Hepatic stellate cell (primary cell): ENCODE measurements at regions not wholly inside any gene's neighbourhood (a gene's known extent, or its start where the extent isn't known, plus 50 kb on each side); places are given as distances from the start of the nearest gene placed in this dataset.

Source experiments
- DNase-seq: peaks from one replicate; pipeline ENCODE4 v3.0.0; 2011; ENCODE audit warnings: low spot score

DNA sequence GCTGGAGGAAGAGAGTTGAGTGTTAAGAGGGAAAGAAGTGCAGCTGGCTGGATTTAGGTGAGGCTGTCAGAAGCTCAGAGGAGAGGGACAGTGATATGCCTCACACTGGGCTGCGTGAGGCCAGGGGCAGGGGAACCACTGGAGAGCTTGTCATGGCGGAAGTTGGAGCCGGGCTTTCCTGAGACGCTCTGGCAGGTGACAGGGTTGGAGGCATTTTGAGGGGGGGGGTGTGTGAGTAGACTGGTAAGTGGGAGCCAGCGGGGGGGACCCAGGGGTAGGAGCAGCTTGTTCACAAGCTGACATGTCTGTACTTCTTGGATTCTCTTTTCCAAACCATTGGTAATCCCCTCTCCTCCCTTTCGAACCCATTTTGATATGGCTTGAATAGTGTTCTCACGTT, 331.5 kb upstream of the RGMA start:
- no peak for DNase-seq

DNA sequence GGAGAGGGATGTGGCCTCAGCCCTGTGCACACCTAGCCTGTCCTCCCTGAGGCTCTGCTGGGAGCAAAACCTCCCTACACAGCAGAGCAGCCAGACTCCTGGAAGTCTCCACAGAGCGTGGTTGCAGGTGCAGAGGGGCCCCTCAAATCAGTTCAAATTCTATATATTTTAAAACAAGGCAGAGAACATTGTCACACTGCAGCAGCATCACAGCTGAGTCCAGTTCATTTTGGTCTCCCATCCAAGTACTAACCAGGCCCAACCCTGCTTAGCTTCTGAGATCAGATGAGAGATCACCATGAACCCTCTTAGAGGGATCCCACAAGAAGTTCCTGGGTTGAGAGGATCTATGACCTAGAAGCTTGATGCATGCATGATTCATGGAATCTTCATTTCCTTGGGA, 331.0 kb upstream of the RGMA start:
- no peak for DNase-seq

DNA sequence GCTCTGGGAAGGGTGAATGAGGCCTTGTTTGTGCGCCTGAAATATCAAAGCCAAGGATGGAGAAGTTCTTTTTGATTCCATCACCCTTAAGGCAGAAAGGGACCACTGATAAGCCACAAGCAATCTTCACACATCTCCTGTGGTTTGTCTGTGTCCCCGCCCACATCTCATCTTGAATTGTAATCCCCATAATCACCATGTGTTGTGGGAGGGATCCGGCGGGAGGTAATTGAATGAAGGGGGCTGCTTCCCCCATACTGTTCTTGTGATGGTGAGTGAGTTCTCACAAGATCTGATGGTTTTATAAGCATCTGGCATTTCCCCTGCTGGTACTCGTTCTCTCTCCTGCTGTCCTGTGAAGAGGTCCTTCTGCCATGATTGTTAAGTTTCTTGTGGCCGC, 329.6 kb upstream of the RGMA start:
- no peak for DNase-seq

DNA sequence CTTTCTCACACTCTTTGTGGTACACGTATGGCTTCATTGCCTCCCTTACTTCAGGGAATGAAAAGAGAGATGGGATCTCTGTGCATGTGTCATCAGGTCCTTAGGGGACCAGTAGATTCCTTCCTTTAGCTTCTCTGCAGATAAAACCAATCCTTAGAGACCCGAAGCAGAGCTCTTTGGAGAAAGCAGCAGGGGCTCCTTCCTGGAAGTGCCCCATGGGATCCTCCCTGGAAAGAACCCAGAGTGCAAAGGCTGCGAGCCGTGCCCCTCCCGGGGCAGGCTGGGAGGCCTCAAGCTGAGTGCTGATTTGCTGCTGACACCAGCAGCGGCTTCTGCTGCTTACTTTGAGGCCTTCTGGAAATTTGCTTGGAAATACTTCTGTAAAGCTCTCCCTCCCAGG, 328.6 kb upstream of the RGMA start:
- DNase-seq = no peak

DNA sequence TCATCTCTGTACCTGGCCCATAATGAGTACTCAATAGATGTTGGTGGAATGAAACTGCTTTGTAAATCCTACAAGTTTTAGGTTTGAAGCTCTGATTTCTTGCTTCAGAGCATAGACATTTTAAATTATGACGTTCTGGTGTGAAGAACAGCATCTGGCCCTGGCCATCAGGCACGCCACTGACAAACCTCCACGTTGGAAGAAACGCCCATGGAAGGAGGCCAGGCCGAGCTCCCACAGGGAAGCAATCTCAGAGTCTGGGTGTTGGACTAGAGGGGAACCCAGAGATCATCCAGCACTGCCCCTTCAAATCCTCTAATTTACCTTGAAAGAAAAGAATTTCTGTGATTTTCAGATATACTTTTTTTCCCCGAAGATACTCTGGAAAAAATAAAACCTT, 328.1 kb upstream of the RGMA start:
- no peak for DNase-seq

DNA sequence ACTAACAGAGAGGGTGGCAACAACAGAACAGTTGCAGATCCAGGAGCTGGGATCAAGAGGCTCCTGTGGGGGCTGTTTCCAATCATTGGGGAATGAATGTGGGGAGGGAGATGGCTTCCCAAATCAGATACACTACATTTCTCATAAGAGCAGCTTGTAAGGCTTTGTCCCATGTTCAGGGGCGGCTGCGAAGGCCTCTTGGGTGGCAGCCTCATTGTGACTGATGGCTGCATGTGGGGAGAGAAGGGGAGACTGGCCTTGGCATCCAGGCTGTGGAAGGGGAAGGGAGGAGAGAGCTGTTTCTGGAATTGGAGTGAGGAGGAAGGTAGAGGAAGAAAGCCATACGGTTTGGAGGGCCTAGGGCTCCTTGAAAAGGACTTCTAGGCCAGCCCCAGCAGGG, 326.6 kb upstream of the RGMA start:
- no peak for DNase-seq

DNA sequence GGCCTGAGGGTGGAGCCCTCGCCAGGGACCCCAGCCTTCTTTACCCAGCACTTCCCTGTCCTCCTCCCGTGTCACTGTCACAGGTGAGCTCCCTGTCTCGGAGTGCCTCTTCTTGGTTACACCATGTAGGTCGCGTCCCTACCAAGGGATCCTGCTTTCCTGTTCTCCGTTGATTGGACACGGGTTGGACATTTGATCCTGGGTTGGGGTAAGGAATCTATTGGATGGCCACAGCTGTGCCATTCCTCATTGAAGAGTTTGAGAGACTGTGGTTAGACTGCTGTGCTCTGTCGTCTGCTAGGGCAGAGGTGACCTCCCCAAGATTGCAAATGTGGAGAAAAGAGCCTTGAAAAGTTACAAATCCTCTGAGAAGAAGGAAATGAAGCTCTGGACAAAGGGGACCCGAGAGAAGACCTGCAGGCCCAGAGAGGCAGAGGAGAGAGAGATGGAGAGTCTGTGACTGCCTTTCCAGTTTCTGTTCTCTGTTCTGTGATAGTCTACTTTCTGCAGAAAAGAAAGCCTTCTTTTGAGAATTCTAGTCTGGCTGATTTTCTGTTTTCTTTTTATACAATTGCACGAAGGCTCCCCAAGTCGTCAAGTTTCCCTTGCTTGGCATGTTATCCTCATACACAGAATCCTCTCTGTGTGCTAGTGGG, 325.7 kb upstream of the RGMA start:
- no peak for DNase-seq

DNA sequence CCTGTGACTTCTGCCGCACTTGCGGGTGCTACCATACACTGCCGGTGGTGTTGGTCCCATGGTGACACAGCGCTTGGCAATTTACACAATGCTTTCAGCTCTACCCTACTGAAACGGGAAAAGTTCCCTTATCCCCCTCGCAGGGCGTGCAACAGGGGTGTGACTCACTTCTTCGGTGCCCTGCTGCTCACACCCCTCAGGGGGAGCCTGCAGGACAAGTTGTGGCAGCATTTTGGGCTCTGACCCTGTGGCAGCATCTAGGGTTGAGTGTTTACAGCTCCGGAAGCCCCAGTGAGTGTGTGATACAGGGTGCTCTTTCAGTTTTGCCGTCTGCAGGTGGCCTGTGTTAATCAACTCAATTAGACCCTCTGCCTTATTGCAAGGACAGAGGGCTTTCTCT, 324.7 kb upstream of the RGMA start:
- no peak for DNase-seq

DNA sequence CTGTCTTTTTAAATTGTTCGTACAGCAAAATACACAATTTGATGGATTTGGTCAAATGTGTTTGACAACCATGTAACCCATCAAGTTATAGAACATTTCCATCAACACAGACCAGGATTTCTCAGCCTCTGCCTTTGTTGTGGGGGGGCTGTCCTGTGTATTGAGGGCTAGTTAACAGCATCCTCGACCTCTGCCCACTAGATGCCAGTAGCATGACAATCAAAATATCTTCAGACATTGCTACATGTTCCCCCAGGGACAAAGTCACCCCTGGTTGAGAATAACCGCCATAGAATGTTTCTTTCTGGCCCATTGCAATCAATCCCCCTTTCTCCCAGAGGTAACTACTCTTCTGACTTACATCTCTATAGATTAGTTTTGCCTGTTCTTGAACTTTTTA, 310.1 kb upstream of the RGMA start:
- DNase-seq = no peak

DNA sequence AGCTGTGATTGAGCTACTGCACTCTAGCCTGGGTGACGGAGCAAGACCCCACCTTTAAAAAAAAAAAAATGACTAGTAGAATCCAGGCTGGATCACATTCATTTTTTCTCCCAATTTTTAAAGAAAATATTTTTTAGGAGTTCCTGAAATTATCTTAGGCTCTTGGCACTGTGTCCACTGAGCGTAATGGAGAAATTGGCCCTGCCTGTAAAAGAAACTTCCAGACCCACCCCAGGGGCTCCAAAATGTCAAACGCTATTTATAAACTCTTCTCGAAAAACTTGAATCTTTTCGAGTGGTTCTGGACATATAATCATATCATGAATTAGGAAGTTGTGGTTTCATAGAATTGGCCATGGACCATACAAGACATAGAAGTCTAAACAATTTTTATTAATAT, 300.2 kb upstream of the RGMA start:
- DNase-seq = no peak

DNA sequence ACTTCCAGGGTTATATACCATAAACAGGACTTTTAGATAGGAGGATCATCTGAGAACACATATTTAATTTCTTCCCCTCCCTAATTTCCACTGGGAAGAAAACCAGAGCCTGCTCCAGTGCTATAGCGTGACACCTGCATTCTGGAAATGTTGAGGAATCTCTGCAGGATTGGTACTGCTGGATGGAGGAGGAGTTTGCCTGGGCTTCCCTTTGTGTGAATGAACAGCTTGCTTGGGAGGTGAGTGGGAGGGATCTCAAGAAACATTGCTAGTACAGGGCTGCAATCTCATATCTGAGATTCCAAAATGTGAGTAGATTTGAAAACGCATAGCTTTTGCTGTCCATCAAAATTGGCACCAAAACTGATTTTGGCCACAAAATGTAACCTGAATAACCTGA, 295.9 kb upstream of the RGMA start:
- no peak for DNase-seq

DNA sequence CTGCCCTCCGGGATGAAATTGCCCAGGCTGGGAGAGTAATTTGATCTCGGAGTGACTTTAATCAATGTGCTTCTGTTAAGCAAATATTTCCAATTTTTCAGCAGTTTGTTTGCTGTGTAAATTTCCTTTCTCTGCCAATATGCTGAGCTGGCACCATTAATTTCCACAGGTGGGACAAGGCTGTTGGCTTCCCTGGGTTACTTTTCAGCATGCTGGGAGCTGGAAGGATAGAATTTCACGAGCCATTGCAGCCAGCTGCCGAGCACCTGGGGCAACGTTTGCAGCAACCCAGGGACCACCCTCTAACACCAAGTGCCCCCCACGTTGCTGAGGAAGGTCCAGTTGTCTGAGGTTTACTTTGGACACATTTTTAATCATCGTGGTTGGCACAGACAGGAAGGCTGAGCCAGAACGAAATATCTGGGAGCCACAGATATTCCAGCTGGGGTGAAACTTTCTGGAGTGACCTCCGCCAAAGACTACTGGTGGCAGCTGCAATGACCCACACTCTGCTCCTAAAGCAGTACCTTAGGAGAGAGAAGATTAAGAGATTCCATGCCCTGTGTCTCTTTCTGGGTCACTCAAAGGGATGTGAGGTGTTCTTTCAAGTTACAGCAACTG, 293.3 kb upstream of the RGMA start:
- DNase-seq = no peak

DNA sequence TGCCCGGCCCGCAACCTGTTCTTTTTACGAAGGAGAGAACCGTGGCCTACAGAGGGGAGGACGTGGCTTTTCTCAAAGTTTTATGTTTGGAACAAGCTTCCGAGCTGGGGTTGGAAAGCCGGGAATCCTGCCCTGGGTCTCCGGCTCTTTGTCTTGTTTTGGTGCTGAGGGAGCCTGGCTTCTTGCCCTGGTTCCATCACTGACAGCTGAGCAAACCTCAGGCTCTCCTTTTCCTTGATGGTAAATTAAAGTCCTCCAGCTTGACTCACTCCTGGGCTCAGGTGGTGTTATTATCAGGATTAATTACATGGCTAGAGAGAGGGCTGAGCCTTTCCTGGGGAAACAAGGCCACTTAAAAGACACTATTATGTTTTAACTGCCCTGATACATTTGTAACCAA, 289.5 kb upstream of the RGMA start:
- DNase-seq = no peak

DNA sequence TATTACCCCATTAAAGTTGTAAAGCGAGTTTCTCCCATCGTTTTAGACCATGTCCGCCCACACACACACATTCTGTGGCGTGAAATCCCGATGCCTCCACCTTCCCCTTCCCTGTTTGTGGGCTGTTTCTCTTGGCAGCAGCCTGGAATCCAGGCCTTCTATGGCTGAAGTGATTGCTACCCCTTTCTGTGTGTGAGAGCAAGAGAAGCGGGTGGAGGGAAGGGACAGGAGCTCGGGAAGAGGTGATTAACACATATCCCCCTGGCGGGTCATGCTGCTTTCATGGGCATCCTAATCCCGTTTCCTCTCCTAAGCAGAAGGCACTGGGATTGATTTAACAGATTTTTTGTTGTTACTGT, 283.8 kb upstream of the RGMA start:
- no peak for DNase-seq

DNA sequence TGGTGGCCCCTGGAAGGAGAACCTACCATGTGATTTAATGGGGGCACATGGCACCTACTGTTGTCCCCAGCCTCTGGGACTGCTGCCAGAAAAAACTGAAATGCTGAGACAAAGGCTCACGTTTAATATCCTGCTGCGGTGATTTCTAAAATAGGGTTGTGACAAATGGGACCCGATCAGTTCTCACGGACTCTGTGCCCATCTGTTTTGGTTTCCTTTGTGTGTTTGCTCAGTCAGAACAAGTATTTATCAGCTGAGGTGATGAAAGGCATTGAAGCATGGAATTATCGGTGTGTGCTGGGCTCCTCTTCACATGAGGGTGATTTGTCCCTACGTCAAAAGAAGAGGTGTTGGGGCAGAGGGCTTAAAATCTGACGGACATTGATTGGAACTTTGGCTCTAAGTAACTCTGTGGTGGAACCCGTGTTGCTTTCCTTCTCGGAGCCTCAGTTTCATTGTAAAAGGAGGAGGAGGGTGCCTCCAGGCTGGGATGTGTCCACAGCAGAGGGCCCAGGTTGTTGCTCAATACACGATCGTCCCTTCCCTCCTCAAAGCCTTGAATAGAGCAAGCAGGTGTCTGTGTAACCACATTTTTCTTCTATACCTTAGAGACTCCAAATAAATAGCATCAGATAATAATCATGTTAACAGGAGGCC, 283.3 kb upstream of the RGMA start:
- no peak for DNase-seq

DNA sequence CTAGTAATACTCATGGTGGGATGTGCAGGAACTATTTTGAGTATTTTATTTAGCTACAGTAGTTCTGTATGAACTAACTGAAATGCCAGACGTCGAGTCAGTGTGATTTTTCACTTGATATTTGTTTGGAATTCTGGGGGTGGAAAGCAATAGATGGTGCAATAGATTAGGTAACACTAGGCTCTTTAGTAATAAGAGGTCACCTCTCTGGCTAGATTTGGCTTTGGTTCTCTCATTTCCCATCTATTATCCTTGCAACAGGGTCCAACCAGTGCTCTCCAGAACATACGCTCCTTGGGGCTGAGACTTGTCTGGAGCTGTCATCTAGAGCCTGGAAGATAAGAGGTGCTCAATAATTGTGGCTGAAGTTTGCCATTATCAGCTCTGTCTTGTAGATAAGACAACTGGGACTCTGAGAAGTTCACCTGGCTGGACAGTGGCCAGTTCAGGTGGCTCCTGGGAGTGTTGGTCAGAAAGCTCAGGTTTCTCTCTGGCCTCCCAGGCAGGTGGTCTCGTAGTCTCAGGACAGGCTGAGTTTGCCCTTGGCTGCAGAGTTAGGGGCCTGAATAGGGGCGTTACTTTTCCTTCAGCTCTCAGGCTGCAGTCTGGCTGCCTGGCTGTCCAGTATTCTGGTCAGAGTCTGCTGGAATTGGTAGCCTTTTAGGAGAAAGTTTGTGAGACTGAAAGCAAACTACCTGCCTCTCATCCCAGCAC, 277.5 kb upstream of the RGMA start:
- no peak for DNase-seq

DNA sequence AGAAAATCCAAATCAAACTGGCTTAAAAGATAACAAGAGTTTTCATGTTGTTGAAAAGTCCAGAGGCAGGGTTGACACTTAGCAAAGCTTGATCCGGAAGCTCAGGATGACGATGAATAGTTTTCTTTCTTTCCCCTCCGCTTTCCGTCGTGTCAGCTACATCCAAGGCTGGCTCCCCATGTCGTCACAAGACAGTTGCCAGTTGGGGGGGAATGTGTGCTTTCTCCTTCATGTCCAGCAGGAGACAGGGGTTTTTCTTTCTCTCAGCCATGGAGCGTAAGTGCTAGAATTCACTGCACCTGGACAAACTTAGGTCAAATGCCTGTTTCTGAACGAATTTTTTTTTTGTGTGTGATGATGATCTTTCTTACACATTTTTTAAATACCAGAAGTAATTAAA, 273.8 kb upstream of the RGMA start:
- no peak for DNase-seq

DNA sequence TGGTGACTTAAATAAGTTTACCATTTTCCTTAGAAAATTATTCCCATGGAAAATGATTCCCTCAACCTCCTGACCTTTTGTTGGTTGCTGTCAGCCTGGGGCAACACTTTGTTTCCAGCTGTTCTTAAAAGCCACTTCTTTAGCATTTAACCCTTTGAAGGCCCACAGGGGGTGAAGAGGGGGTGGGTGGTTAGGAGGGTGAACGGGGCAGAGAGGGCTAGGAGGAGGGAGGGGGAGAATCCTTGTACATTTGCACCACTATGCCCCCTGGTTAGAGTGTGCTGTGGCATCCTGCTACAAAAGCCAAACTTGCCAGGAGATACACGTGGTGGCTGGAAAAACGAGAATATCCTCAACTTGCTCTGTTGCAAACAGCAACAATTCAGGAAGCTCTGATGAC, 273.2 kb upstream of the RGMA start:
- no peak for DNase-seq

DNA sequence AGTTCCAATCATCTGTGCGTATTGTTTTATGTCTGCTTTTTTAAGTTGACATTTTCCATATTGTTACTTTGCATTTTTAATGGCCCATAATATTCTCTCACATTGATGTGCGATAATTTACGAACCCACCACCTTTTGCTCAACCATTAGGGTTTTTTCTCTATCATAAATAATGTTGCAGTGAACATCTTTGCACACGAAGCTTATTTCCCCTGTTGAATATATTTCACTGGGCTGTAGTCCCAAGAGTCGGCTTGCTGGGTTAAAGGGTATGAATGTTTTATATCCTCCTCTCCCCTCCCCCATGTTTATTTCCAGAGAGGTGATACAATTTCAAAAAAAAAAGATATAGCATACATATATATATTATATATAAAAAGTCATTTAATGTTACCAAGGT, 272.7 kb upstream of the RGMA start:
- no peak for DNase-seq

DNA sequence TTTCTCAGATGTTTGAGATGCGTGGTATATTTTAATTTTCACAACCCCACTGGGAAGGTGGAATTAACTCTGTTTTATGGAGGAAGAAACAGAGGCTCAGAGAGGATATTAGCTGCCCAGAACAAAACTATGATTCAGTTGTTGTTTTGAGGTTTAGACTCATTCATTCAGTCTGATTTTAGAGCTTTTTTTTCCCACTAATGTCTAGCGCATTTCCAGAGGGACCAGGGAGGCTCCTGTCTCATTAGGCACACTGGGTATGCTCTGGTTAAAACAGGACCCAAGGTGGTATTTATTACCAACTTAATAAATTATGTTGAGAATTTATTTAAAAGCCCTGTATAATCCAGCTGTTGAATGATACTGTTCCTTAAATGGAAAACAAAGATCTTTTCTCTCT, 272.0 kb upstream of the RGMA start:
- DNase-seq = no peak

DNA sequence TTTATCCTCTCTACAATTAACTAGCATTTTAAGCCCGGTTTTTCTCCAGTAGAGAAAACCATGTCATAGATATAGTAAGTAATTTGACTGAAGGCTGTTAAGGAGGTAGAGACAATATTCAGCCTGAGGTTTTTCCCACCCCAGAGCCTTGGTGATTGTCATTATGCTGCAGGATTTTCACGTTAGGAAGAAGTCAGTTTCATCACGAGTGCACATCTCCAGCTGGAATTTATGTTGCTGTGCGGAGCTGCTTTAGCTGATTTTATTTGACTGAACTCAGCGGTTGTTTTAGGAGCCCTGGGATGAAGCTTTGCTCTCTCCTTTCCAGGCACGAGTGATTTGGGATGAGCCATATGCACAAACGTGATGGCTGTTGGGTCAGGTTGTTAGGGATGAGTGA, 271.3 kb upstream of the RGMA start:
- no peak for DNase-seq

DNA sequence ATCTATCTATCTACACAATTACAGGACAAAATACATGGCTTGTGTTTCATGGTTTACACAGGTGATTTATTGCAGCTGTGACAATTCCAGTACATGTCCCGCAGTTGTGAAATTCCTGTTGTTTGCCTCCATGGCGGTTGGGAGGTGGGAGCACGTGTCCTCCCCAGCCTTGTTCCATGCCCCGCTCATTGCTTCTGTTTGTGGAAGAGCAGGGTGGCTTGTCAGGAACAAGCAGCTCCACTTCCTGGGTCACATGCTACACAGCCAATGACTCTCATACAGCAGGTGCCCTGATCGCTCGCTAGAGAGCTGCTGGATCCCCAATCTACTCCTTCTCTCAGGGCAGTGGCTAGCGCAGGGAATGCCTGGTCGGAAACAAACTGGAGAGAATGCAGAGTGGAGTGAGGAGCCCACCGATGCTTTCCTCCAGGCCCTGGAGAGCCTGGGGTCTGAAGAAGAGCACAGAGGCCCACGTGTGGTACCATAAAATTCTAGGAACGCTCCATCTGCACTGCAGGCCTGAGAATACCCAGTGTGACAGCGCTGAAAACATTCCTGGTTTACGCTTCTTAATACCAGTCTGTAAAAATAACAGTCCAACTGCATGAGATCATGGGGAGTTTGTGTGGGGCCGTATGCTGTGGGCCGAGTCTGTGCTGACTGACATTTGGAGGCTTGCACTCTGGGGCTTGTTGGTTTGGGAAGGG, 270.6 kb upstream of the RGMA start:
- no peak for DNase-seq

DNA sequence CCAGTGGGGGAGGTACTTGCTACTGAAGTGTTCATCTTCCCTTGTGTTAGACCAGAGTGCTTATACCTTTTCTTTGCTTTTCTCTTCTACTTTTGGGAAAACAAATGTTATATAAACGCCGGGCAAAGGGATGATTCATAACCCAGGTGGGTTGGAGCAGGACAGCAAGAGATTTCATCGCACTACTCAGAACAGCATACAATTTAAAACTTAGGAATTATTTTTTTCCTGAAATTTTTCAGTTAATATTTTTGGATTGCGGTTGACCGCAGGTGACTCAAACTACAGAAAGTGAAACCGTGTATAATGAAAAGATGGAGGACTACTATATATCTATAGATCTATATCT, 270.0 kb upstream of the RGMA start:
- DNase-seq = no peak
